HCT116 (cell line): ENCODE measurements at regions not wholly inside any gene's neighbourhood (a gene's known extent, or its start where the extent isn't known, plus 50 kb on each side); places are given as distances from the start of the nearest gene placed in this dataset.

ENCODE experiments used
- ATAC-seq: fragments of 200-7000 bp; cut with Tn5 transposase; 2 replicates; pipeline ENCODE4 v1.9.1; 2020; ENCODE audit warnings: mild to moderate bottlenecking, moderate library complexity
- BruUV-seq: library from RNA; stranded (reverse); fragments of 400-500 nt; replicated peaks from 2 replicates; lab custom pipeline; 2021; lab: Mats Ljungman, UMichigan
- CTCF ChIA-PET: fragments of 300-600 bp; sonication (Branson Sonifier 250); formaldehyde crosslinking; loops from one replicate; lab custom pipeline; 2021; ENCODE audit warnings: antibody characterized with exemption; lab: Charles Lee
- POLR2A ChIA-PET: fragments of 300-600, 350-600 bp; sonication (Branson Sonifier 250); formaldehyde crosslinking; loops from one replicate; lab custom pipeline; 2021; ENCODE audit warnings: antibody characterized with exemption; lab: Charles Lee
- RAD21 ChIA-PET, 2 experiments: fragments of 300-600 bp; sonication (Branson Sonifier 250); formaldehyde crosslinking; loops; one replicate each; lab custom pipeline; 2023; ENCODE audit warnings: low total read pairs in 2 of 2; ENCODE audit not compliant: uncharacterized antibody in 2 of 2, unreplicated experiment in 2 of 2, low non-redundant PET in 1 of 2; lab: Charles Lee
- DNase-seq: peaks from one replicate; pipeline ENCODE4 v3.0.0-alpha.2; 2010; ENCODE audit warnings: low read depth, low spot score
- H2AFZ ChIP-seq: fragments of 200-600 bp; shearing (Covaris generic), sonication (generic); 2 replicates; pipeline ENCODE4 v1.6.1; 2017; ENCODE audit warnings: low read depth, mixed run types, mixed read lengths, antibody characterized with exemption, low read length; ENCODE audit not compliant: poor library complexity, severe bottlenecking
- H3K27ac ChIP-seq: 2 replicates; pipeline ENCODE4 v1.5.1; 2012; ENCODE audit warnings: low read depth, low read length
- H3K27me3 ChIP-seq: fragments of 200-600 bp; sonication (generic); 2 replicates; pipeline ENCODE4 v1.6.1; 2016; ENCODE audit warnings: mixed run types, low read length, mixed read lengths; ENCODE audit not compliant: insufficient read depth
- H3K36me3 ChIP-seq, 2 experiments: fragments of 200-500 bp in 1 of 2; fragments of 200-600 bp in 1 of 2; sonication (Bioruptor generic) in 1 of 2; sonication (generic) in 1 of 2; 2 replicates each; pipeline versions ENCODE4 v1.5.1 to v1.6.1; 2014 to 2016; ENCODE audit warnings: low read length in 2 of 2, inconsistent platforms in 1 of 2, mixed read lengths in 1 of 2, mixed run types in 1 of 2; ENCODE audit not compliant: insufficient read depth in 2 of 2, control insufficient read depth in 1 of 2
- H3K4me1 ChIP-seq, 2 experiments: fragments of 200-600 bp in 1 of 2; sonication (generic) in 1 of 2; 2 replicates each; pipeline versions ENCODE4 v1.5.1 to v1.6.1; 2012 to 2017; ENCODE audit warnings: low read length in 2 of 2, inconsistent platforms in 1 of 2, mild to moderate bottlenecking in 1 of 2, mixed read lengths in 1 of 2, mixed run types in 1 of 2, moderate library complexity in 1 of 2; ENCODE audit not compliant: insufficient read depth in 2 of 2, control insufficient read depth in 1 of 2
- H3K4me2 ChIP-seq: fragments of 200-600 bp; sonication (generic); 2 replicates; pipeline ENCODE4 v1.6.1; 2017; ENCODE audit warnings: mixed run types, low read length, mixed read lengths
- H3K4me3 ChIP-seq, 2 experiments: fragments of 200-600 bp in 1 of 2; sonication (generic) in 1 of 2; replicated peaks in 1 of 2; 2 replicates each; pipeline ENCODE4 v1.5.1; 2011 to 2016; ENCODE audit warnings: low read length in 2 of 2, control low read depth in 1 of 2, low read depth in 1 of 2, mild to moderate bottlenecking in 1 of 2, mixed read lengths in 1 of 2, mixed run types in 1 of 2
- H3K79me2 ChIP-seq: fragments of 200-600 bp; sonication (generic); 2 replicates; pipeline ENCODE4 v1.6.1; 2017; ENCODE audit warnings: mild to moderate bottlenecking, mixed run types, low read length, moderate library complexity, mixed read lengths; ENCODE audit not compliant: insufficient read depth
- H3K9ac ChIP-seq: fragments of 200-600 bp; sonication (generic); 2 replicates; pipeline ENCODE4 v1.6.1; 2016; ENCODE audit warnings: low read length, mixed read lengths
- H3K9me2 ChIP-seq: fragments of 200-600 bp; sonication (generic), shearing (Covaris generic); 2 replicates; pipeline ENCODE4 v1.6.1; 2017; ENCODE audit warnings: mixed run types, mild to moderate bottlenecking, moderate library complexity; ENCODE audit not compliant: insufficient read depth
- H3K9me3 ChIP-seq, 2 experiments: fragments of 200-500 bp in 1 of 2; fragments of 200-600 bp in 1 of 2; sonication (Bioruptor generic) in 1 of 2; sonication (generic) in 1 of 2; 2 replicates each; pipeline ENCODE4 v1.6.1; 2014 to 2017; ENCODE audit warnings: low read length in 2 of 2, mixed read lengths in 2 of 2, inconsistent platforms in 1 of 2, low read depth in 1 of 2, mild to moderate bottlenecking in 1 of 2, mixed run types in 1 of 2, moderate library complexity in 1 of 2; ENCODE audit not compliant: control insufficient read depth in 1 of 2, insufficient read depth in 1 of 2
- H4K20me1 ChIP-seq: fragments of 200-600 bp; sonication (generic), shearing (Covaris generic); 2 replicates; pipeline ENCODE4 v1.6.1; 2017; ENCODE audit warnings: mixed run types, mild to moderate bottlenecking, moderate library complexity; ENCODE audit not compliant: insufficient read depth
- CBX3 ChIP-seq: IDR thresholded peaks from 2 replicates; pipeline ENCODE4 v1.6.1; 2012; ENCODE audit warnings: low read depth
- EGR1 ChIP-seq: IDR thresholded peaks from 2 replicates; pipeline ENCODE4 v1.6.1; 2012; ENCODE audit warnings: low read depth
- EZH2 ChIP-seq: fragments of 200-600 bp; sonication (generic); IDR thresholded peaks from 2 replicates; pipeline ENCODE4 v1.6.1; 2017; ENCODE audit warnings: antibody characterized with exemption, mixed run types
- FOSL1 ChIP-seq: IDR thresholded peaks from 2 replicates; pipeline ENCODE4 v1.6.1; 2012; ENCODE audit warnings: low read depth
- JUND ChIP-seq: IDR thresholded peaks from 2 replicates; pipeline ENCODE4 v1.6.1; 2012
- POLR2A ChIP-seq: IDR thresholded peaks from 2 replicates; pipeline ENCODE4 v1.7.0; 2011; ENCODE audit warnings: borderline replicate concordance; ENCODE audit not compliant: insufficient read depth, insufficient read length; ENCODE audit errors: extremely low read depth
- POLR2AphosphoS5 ChIP-seq: IDR thresholded peaks from 2 replicates; pipeline ENCODE4 v1.6.1; 2011; ENCODE audit warnings: mild to moderate bottlenecking, low read depth, low read length, moderate library complexity
- RAD21 ChIP-seq: IDR thresholded peaks from 2 replicates; pipeline ENCODE4 v1.6.1; 2012; ENCODE audit warnings: low read depth, mild to moderate bottlenecking
- SIN3A ChIP-seq: IDR thresholded peaks from 2 replicates; pipeline ENCODE4 v1.6.1; 2012; ENCODE audit warnings: low read depth
- SRF ChIP-seq: IDR thresholded peaks from 2 replicates; pipeline ENCODE4 v1.6.1; 2012; ENCODE audit warnings: low read depth
- TCF7L2 ChIP-seq: IDR thresholded peaks from 2 replicates; pipeline ENCODE4 v1.7.0; 2011; ENCODE audit warnings: borderline replicate concordance, inconsistent platforms; ENCODE audit not compliant: insufficient read depth, insufficient read length; ENCODE audit errors: extremely low read depth
- ZFX ChIP-seq: fragments of 450-650 bp; IDR thresholded peaks from 2 replicates; pipeline ENCODE4 v1.6.1; 2017
- intact Hi-C: fragments of 100-400 bp; cut with micrococcal nuclease; formaldehyde crosslinking; loops from 2 replicates; pipeline ENCODE4 v1.10.0; 2022

DNA sequence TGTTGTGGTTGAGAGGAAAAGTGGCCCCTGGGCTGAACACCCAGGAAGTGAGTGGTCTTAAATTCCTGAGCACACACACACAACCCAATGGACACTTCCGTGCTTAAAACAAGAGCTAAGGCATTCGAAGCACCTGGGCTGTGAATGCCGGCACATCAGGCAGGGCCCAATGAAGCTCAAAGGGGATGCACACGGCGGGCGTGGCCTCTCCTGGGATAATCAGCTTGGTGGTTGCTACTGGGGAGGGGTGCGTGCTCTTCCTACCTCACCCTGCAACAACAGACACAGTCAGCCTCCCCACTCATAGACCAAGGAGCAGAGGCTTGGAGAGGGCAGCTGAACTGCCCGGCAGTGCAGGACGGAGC lies 115.0 kb upstream of the TCERG1L start:
- no peak overlapping the region for H3K9ac ChIP-seq
- DNase-seq: no peak
- H3K36me3 ChIP-seq: no peaks in the 10 kb centered on the region
- H3K4me1 ChIP-seq: no peaks in the 10 kb centered on the region
- H3K9me3 ChIP-seq: no peaks in the 10 kb centered on the region
- H3K27ac ChIP-seq: no peak overlapping the region
- intact Hi-C loops: no loop called here
- POLR2A ChIA-PET: no interaction called here
- no peaks in the 10 kb centered on the region for H4K20me1 ChIP-seq
- H3K4me3 ChIP-seq: no peak overlapping the region
- no peak overlapping the region for H3K4me2 ChIP-seq
- BruUV-seq: no TSS peak
- H3K79me2 ChIP-seq: no peaks in the 10 kb centered on the region
- CTCF ChIA-PET: no interaction called here
- TF ChIP-seq TCF7L2: no peak
- ATAC-seq: no peak
- RAD21 ChIA-PET: no interaction called here
- H2AFZ ChIP-seq: no peak overlapping the region
- H3K27me3 ChIP-seq: 0 out of 2 replicates have a peak, but pooled peaks cover 4% of the 10 kb centered on the region
- no peaks in the 10 kb centered on the region for H3K9me2 ChIP-seq

DNA sequence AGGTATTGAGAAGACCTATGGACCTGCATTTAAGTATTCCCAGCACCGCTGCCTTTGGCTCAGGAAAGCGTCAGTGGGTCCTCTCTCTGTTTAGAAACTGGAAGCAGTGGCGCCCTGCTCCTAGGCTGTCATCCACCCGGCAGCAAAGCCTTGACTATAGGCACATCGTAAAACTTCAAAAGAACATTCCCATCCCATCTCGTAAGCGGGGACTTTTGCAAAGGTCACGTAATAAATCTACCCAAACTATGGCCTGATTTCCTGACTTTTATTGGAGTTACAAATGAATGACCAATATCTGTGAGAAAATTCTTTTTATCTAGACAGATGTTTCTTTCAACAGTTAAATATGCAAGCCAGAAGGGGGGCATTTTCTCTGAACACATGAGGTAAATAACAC lies 115.8 kb upstream of the TCERG1L start:
- H3K9me2 ChIP-seq: no peaks in the 10 kb centered on the region
- TF ChIP-seq POLR2A (no peak), EGR1 (no peak), EZH2 (no peak), TCF7L2 (no peak), RAD21 (no peak), POLR2AphosphoS5 (no peak), SIN3A (no peak), CBX3 (no peak), JUND (no peak), FOSL1 (no peak), ZFX (no peak), SRF (no peak)
- no peak overlapping the region for H3K9ac ChIP-seq
- ChIA-PET CTCF (no interaction called here), POLR2A (no interaction called here), RAD21 (no interaction called here)
- no peak overlapping the region for H3K4me2 ChIP-seq
- no peaks in the 10 kb centered on the region for H3K79me2 ChIP-seq
- DNase-seq (no peak), ATAC-seq (no peak)
- H3K27ac ChIP-seq: no peak overlapping the region
- H3K36me3 ChIP-seq: no peaks in the 10 kb centered on the region
- H3K27me3 ChIP-seq: 0 out of 2 replicates have a peak, but pooled peaks cover 4% of the 10 kb centered on the region
- no peaks in the 10 kb centered on the region for H3K9me3 ChIP-seq
- no peaks in the 10 kb centered on the region for H3K4me1 ChIP-seq
- no peak overlapping the region for H3K4me3 ChIP-seq
- H4K20me1 ChIP-seq: no peaks in the 10 kb centered on the region
- no peak overlapping the region for H2AFZ ChIP-seq
- intact Hi-C loops: no loop called here
- no TSS peak for BruUV-seq
